ENCODE measurements at regions not wholly inside any gene's neighbourhood (a gene's known extent, or its start where the extent isn't known, plus 50 kb on each side); places are given as distances from the start of the nearest gene placed in this dataset.

DNA sequence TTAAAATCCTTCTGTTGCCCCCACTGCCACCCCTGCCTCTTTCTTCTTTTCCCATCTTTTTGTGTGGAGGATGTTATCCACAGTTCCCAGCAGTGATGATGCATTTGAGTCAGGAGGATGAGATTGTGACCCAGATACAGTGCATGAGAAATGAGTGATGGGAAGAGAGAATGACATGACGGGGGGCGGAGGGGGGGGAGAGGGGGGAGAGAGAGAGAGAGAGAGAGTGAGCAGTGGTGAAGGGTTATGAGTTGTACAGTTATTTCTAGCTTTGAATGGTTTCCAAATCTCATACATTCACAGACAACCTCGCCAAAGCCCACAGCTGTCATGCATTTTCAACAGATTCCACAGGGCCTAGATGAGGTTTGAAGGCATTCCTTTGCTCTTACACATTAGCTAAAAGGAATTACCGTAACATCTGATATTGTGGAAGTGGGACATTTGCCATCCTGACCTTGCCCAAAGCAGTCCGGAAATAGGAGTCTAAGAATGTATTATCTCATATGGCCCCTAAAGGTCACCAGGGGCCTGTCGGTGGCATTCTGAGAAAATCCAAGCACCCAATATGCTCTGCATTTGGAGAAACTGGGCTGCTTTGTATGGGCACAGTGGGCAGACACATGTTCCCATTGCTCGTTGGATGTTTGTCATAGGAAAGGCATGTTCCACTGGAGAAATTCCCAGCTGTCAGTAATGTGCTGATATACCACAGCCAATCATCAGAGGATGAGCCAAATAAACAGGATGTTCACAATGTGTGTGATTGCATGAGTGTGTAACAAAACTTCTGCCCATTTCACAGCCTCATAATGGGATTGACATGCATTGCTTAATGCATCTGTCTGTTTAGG lies 435.8 kb downstream of the SPRY1 start:
- WGBS, 2 donors: 62 to 70% methylated on average over 6 of the region's 7 CpGs
- Histone ChIP-seq H3K9me3 (no peaks in the 10 kb centered on the region), H3K27ac (peak overlapping the region; percentile 23 to 73 (median 56)), H3K4me3 (no peak overlapping the region), H3K27me3 (no peaks in the 10 kb centered on the region), H3K4me1 (peaks cover 0 to 7% (median 0%) of the 10 kb centered on the region in 4 donors), H3K36me3 (no peaks in the 10 kb centered on the region)
- ATAC-seq (ENCODE audit: low FRiP score in 2 of 2): peak; percentile 84 to 94
- no peak for DNase-seq
- TF ChIP-seq, protein P1, sequence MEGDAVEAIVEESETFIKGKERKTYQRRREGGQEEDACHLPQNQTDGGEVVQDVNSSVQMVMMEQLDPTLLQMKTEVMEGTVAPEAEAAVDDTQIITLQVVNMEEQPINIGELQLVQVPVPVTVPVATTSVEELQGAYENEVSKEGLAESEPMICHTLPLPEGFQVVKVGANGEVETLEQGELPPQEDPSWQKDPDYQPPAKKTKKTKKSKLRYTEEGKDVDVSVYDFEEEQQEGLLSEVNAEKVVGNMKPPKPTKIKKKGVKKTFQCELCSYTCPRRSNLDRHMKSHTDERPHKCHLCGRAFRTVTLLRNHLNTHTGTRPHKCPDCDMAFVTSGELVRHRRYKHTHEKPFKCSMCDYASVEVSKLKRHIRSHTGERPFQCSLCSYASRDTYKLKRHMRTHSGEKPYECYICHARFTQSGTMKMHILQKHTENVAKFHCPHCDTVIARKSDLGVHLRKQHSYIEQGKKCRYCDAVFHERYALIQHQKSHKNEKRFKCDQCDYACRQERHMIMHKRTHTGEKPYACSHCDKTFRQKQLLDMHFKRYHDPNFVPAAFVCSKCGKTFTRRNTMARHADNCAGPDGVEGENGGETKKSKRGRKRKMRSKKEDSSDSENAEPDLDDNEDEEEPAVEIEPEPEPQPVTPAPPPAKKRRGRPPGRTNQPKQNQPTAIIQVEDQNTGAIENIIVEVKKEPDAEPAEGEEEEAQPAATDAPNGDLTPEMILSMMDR (IDR thresholded peaks at IDR 0.05): no peak
- peak; percentile 47 to 72 for TF ChIP-seq POLR2AphosphoS5 (IDR thresholded peaks at IDR 0.05)
- peak in 2 of 4 donors; percentile 44 to 58 for TF ChIP-seq EP300 (IDR thresholded peaks at IDR 0.05)
- no peak for TF ChIP-seq POLR2A (IDR thresholded peaks at IDR 0.05)

DNA sequence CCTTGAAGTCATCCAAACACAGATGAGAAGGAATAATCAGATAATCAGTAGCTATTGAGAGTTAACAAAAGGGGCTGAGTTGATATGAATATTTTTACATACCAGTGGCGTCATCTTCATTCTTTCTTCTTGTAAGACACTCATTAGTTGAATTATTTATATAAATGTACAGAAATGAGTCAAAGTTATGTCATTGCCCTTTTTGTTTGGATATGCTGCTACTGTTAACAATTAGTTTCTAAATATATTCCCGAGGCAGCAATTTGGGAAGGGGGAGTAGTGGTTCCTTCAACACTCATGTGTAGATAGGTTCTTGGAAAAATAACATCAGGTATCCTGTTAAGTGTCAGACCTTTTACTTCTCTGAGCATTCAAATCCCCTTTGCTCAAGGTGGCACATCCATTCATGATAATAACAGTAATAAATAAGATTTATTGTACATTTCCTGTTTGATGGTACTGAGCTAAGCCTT lies 436.6 kb downstream of the SPRY1 start:
- Histone ChIP-seq H3K4me1 (peaks cover 0 to 7% (median 0%) of the 10 kb centered on the region in 4 donors), H3K9me3 (no peaks in the 10 kb centered on the region), H3K27ac (peak overlapping the region; percentile 23 to 73 (median 56)), H3K36me3 (no peaks in the 10 kb centered on the region), H3K4me3 (no peak overlapping the region), H3K27me3 (no peaks in the 10 kb centered on the region)
- 46 to 57% methylated on average over 2 of the region's 2 CpGs for WGBS, 2 donors
- ATAC-seq (ENCODE audit: low FRiP score in 2 of 2) (no peak), DNase-seq (no peak)
- TF ChIP-seq POLR2AphosphoS5 (IDR thresholded peaks at IDR 0.05) (no peak), POLR2A (IDR thresholded peaks at IDR 0.05) (no peak), EP300 (IDR thresholded peaks at IDR 0.05) (no peak)
- TF ChIP-seq, protein P1 (IDR thresholded peaks at IDR 0.05): no peak

DNA sequence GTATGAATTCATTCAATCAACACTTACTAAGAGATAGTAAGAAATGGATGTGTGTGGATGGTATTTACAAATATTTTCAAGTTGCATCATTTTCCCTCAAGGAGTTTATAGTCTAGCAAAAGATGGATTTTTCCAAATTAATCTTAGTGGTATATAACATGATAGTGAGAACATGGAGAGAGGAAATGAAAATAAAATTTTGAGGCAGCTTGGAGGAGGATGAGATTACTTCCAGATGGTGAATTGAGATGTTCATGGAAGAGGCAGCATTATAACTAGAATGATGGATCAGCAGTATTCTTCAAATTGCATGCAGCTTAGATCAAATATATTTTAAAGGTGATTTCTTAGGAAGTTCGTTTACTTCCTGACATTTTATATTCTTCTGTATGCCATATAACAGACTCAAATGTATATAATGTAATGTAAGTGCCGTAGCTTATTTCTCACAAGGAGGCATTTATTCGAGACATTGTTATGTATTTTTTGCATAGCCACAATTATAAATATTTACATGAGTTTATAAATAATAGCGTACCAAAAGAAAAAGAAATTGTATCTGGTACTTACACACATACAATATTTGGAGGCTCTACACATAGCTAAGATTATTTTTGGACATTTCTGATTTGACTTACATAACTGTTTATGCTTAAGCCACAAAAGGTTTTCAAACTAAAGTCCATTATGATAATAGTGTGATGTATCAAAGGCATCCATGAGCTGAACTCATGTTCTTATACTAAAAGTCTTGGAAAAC lies 439.4 kb downstream of the SPRY1 start:
- WGBS, 2 donors: 70 to 72% methylated on average over 4 of the region's 4 CpGs
- no peak overlapping the region for H3K27ac ChIP-seq
- ATAC-seq (ENCODE audit: low FRiP score in 2 of 2): no peak

DNA sequence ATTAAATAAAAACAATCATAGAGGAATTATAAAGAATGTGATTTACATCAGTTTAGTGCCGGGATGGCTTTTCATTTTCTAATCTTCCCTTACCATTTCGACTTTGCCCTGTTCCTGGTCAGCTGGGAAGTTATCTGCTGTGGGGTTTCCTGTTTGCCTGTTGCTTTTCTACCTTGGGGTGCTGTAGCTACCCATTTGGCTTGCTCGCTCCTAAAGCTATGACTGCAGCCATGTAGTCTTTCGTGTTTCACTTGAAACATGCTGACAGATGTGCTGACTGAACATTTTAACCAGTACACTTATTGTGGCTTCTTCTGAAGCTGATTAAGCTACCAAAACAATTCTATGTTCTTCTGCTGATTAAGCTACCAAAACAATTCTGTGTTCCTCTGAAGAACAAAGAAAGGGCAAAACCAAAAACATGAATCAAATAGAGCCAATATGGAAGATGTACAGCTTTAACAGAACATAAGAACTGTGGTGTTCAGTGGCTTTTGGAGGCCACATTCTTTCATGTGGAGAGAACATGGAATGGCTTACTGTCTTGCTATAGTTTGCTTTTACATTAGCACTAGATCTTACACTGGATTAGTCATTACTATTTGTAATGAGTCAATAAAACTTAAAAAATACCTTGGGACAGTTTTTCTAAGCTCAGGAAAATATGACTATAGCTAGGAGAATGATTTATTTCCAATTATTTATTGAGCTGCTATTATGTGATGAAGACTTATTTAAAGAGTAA lies 440.4 kb downstream of the SPRY1 start:
- TF ChIP-seq, protein P1 (IDR thresholded peaks at IDR 0.05): no peak
- TF ChIP-seq POLR2A (IDR thresholded peaks at IDR 0.05): no peak
- TF ChIP-seq POLR2AphosphoS5 (IDR thresholded peaks at IDR 0.05): no peak
- TF ChIP-seq EP300 (IDR thresholded peaks at IDR 0.05): no peak
- H3K4me1 ChIP-seq: peaks cover 0 to 7% (median 0%) of the 10 kb centered on the region in 4 donors
- H3K36me3 ChIP-seq: no peaks in the 10 kb centered on the region
- DNase-seq: no peak
- H3K27me3 ChIP-seq: no peaks in the 10 kb centered on the region
- no peak for ATAC-seq (ENCODE audit: low FRiP score in 2 of 2)
- WGBS, 2 donors: 65 to 76% methylated on average over 4 of the region's 4 CpGs
- H3K9me3 ChIP-seq: no peaks in the 10 kb centered on the region
- no peak overlapping the region for H3K27ac ChIP-seq
- H3K4me3 ChIP-seq: no peak overlapping the region

More for the DNA sequence above, 439.4 kb downstream of the SPRY1 start:
- DNase-seq: no peak
- H3K4me3 ChIP-seq: no peak overlapping the region
- no peaks in the 10 kb centered on the region for H3K36me3 ChIP-seq
- H3K9me3 ChIP-seq: no peaks in the 10 kb centered on the region
- no peak for TF ChIP-seq POLR2A (IDR thresholded peaks at IDR 0.05)
- no peaks in the 10 kb centered on the region for H3K27me3 ChIP-seq
- H3K4me1 ChIP-seq: peaks cover 0 to 7% (median 0%) of the 10 kb centered on the region in 4 donors

Measured in upper lobe of left lung (tissue), 6 donors.